A673 (cell line): ENCODE measurements at regions not wholly inside any gene's neighbourhood (a gene's known extent, or its start where the extent isn't known, plus 50 kb on each side); places are given as distances from the start of the nearest gene placed in this dataset.

ENCODE experiments used
- BruUV-seq: library from RNA; stranded (reverse); fragments of 400-500 nt; replicated peaks from 2 replicates; lab custom pipeline; 2021; lab: Mats Ljungman, UMichigan
- CTCF ChIA-PET: fragments of 300-600 bp; sonication (Branson Sonifier 250); formaldehyde crosslinking; loops from one replicate; lab custom pipeline; 2022; ENCODE audit warnings: antibody characterized with exemption; lab: Charles Lee
- POLR2A ChIA-PET: fragments of 300-600 bp; sonication (Branson Sonifier 250); formaldehyde crosslinking; loops from one replicate; lab custom pipeline; 2022; ENCODE audit warnings: antibody characterized with exemption; ENCODE audit not compliant: low non-redundant PET; lab: Charles Lee
- DNase-seq: peaks from one replicate; pipeline ENCODE4 v3.0.0-alpha.2; 2015; ENCODE audit warnings: low spot score
- H3K27ac ChIP-seq: fragments of 200-600 bp; sonication (generic); 2 replicates; pipeline ENCODE4 v1.5.1; 2016; ENCODE audit warnings: mixed run types, low read depth, mild to moderate bottlenecking, mixed read lengths, antibody characterized with exemption, low read length; ENCODE audit not compliant: poor library complexity, severe bottlenecking
- H3K27me3 ChIP-seq: fragments of 200-600 bp; sonication (generic); replicated peaks from 2 replicates; pipeline ENCODE4 v1.6.1; 2017; ENCODE audit warnings: mixed run types, low read depth, mild to moderate bottlenecking, mixed read lengths, antibody characterized with exemption, low read length; ENCODE audit not compliant: insufficient read depth, poor library complexity
- H3K36me3 ChIP-seq: fragments of 200-600 bp; sonication (generic); 2 replicates; pipeline ENCODE4 v1.6.1; 2016; ENCODE audit warnings: mixed run types, mild to moderate bottlenecking, mixed read lengths, antibody characterized with exemption, low read length; ENCODE audit not compliant: insufficient read depth, poor library complexity, severe bottlenecking
- H3K4me1 ChIP-seq: fragments of 200-600 bp; sonication (generic); 2 replicates; pipeline ENCODE4 v1.6.1; 2017; ENCODE audit warnings: mixed run types, mild to moderate bottlenecking, mixed read lengths, antibody characterized with exemption, low read length; ENCODE audit not compliant: insufficient read depth, poor library complexity, severe bottlenecking
- H3K4me3 ChIP-seq: fragments of 200-600 bp; sonication (generic); 2 replicates; pipeline ENCODE4 v1.5.1; 2016; ENCODE audit warnings: low read depth, mixed run types, mild to moderate bottlenecking, mixed read lengths, low read length; ENCODE audit not compliant: poor library complexity, severe bottlenecking
- H3K9me3 ChIP-seq: fragments of 200-600 bp; sonication (generic); 2 replicates; pipeline ENCODE4 v1.6.1; 2016; ENCODE audit warnings: mixed run types, low read depth, mild to moderate bottlenecking, mixed read lengths, antibody characterized with exemption, low read length; ENCODE audit not compliant: poor library complexity, severe bottlenecking
- CTCF ChIP-seq: fragments of 300-800, 200-600 bp; sonication (generic); conservative IDR thresholded peaks from 2 replicates; pipeline ENCODE4 v1.5.1; 2017; ENCODE audit warnings: low read depth, mild to moderate bottlenecking, antibody characterized with exemption, low read length, moderate library complexity, mixed read lengths
- EZH2 ChIP-seq: fragments of 200-600 bp; sonication (generic); IDR thresholded peaks from 2 replicates; pipeline ENCODE4 v1.6.1; 2017; ENCODE audit warnings: borderline replicate concordance, low read depth, mild to moderate bottlenecking, mixed read lengths, antibody characterized with exemption, low read length; ENCODE audit not compliant: poor library complexity, severe bottlenecking
- intact Hi-C: fragments of 100-400 bp; cut with micrococcal nuclease; formaldehyde crosslinking; loops from one replicate; pipeline ENCODE4 v1.10.0; 2022; ENCODE audit not compliant: unreplicated experiment

- no TSS peak for BruUV-seq
- ChIA-PET CTCF (no interaction called here), POLR2A (no interaction called here)
- H3K27ac ChIP-seq, result no peak overlapping the region
- DNase-seq, result no peak
- TF ChIP-seq EZH2, result no peak
- TF ChIP-seq CTCF, result no peak
- H3K27me3 ChIP-seq, result no peaks in the 10 kb centered on the region
- H3K4me3 ChIP-seq, result no peak overlapping the region
- no peaks in the 10 kb centered on the region for H3K4me1 ChIP-seq
- no peaks in the 10 kb centered on the region for H3K36me3 ChIP-seq
- intact Hi-C loops, result no loop called here
- H3K9me3 ChIP-seq, result no peaks in the 10 kb centered on the region
Observed at GRCh38 chr2:16181062-16181740, 240.9 kb downstream of the MYCN start.

- no peak for DNase-seq
- ChIA-PET CTCF (no interaction called here), POLR2A (no interaction called here)
- intact Hi-C loops, result no loop called here
- Histone ChIP-seq H3K4me1 (no peaks in the 10 kb centered on the region), H3K4me3 (no peak overlapping the region), H3K36me3 (no peaks in the 10 kb centered on the region), H3K27ac (no peak overlapping the region), H3K27me3 (no peaks in the 10 kb centered on the region), H3K9me3 (no peaks in the 10 kb centered on the region)
- no peak for TF ChIP-seq CTCF
- TF ChIP-seq EZH2, result no peak
- no TSS peak for BruUV-seq
Observed at GRCh38 chr2:16180631-16181030, 240.3 kb downstream of the MYCN start.

- TF ChIP-seq EZH2, result no peak
- TF ChIP-seq CTCF, result no peak
- Histone ChIP-seq H3K27me3 (no peaks in the 10 kb centered on the region), H3K27ac (no peak overlapping the region), H3K9me3 (no peaks in the 10 kb centered on the region), H3K36me3 (no peaks in the 10 kb centered on the region), H3K4me1 (no peaks in the 10 kb centered on the region), H3K4me3 (no peak overlapping the region)
- ChIA-PET CTCF (no interaction called here), POLR2A (no interaction called here)
- no peak for DNase-seq
- BruUV-seq, result no TSS peak
- intact Hi-C loops, result no loop called here
Observed at GRCh38 chr2:16179701-16180416, 239.5 kb downstream of the MYCN start.
